Esophagus muscularis mucosa (tissue), 4 donors: ENCODE measurements at regions not wholly inside any gene's neighbourhood (a gene's known extent, or its start where the extent isn't known, plus 50 kb on each side); places are given as distances from the start of the nearest gene placed in this dataset.
A peak's percentile ranks its signal among the peaks of the same experiment; 100 is the strongest.

Experiments used
- DNase-seq: peaks from one replicate; pipeline ENCODE4 v3.0.0-alpha.2; 2017; ENCODE audit errors: extremely low spot score
- H3K27ac ChIP-seq, 4 donors: fragments of 200-600 bp; sonication (generic); replicated peaks in 1 of 4; 1 replicate in 3 of 4; 2 replicates in 1 of 4; pipeline ENCODE4 v1.5.1; 2016 to 2019; ENCODE audit warnings: mild to moderate bottlenecking in 1 of 4
- H3K27me3 ChIP-seq, 4 donors: fragments of 200-600 bp; sonication (generic); one replicate each; pipeline versions ENCODE4 v1.5.1 to v1.6.0; 2016 to 2019
- H3K36me3 ChIP-seq, 4 donors: fragments of 200-600 bp; sonication (generic); one replicate each; pipeline ENCODE4 v1.5.1; 2016 to 2019
- H3K4me1 ChIP-seq, 4 donors: fragments of 200-600 bp; sonication (generic); one replicate each; pipeline ENCODE4 v1.5.1; 2016 to 2019
- H3K4me3 ChIP-seq, 4 donors: fragments of 200-600 bp; sonication (generic); 1 replicate in 2 of 4; 2 replicates in 2 of 4; pipeline ENCODE4 v1.5.1; 2016 to 2019; ENCODE audit warnings: mild to moderate bottlenecking in 4 of 4, moderate library complexity in 1 of 4
- H3K9me3 ChIP-seq, 4 donors: fragments of 200-600 bp; sonication (generic); 1 replicate in 3 of 4; 2 replicates in 1 of 4; pipeline ENCODE4 v1.5.1; 2016 to 2019
- EP300 ChIP-seq: sonication (generic); formaldehyde crosslinking; IDR thresholded peaks from one replicate; pipeline ENCODE4 v1.6.1; 2017; ENCODE audit warnings: antibody characterized with exemption
- POLR2A ChIP-seq: fragments of 450-650 bp; IDR thresholded peaks from one replicate; pipeline ENCODE4 v1.6.1; 2017; ENCODE audit warnings: antibody characterized with exemption, moderate library complexity, mild to moderate bottlenecking, low read depth
- POLR2AphosphoS5 ChIP-seq, 2 donors: sonication (generic); formaldehyde crosslinking; IDR thresholded peaks; one replicate each; pipeline ENCODE4 v1.6.1; 2017; ENCODE audit warnings: antibody characterized with exemption in 2 of 2
- WGBS: methylation state at CpG from one replicate; pipeline ENCODE4 v1.1.5; 2018; 5-methylcytosine and 5-hydroxymethylcytosine counted together
- intact Hi-C: fragments of 100-400 bp; cut with DNase I; formaldehyde crosslinking; loops from one replicate; pipeline ENCODE4 v1.15.1; 2023
- TF ChIP-seq, protein P1 (sequence below), 3 experiments: fragments of 200-600 bp in 2 of 3; fragments of 450-650 bp in 1 of 3; sonication (generic) in 2 of 3; IDR thresholded peaks; one replicate each; pipeline ENCODE4 v1.5.1; 2017 to 2019; ENCODE audit warnings: antibody characterized with exemption in 3 of 3, mild to moderate bottlenecking in 2 of 3, moderate library complexity in 1 of 3

DNA sequence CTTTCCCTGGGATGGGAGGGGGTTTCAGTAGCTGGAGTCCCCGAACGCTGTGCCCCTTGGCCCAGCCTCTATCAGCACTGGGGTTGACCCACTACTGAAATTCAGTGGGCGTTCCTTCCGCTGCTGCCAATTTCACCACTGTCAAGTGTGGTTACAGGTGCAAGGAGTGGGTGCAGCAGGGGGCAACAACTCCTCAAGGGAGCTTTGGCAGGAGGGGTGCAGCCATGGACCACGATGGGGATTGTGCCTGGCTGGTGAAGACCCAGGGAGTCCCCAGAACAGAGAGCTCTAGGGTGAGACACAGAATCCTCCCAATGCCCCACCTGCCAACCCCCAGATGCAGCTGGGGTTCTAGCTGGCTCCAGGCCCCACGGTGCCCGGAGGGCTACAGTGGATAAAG lies 123.5 kb upstream of the SDK2 start:
- no peak for DNase-seq
- no peak overlapping the region for H3K27ac ChIP-seq
- H3K9me3 ChIP-seq = no peaks in the 10 kb centered on the region
- H3K4me3 ChIP-seq = no peak overlapping the region
- WGBS = 90% methylated on average over 7 of the region's 7 CpGs
- H3K27me3 ChIP-seq = no peaks in the 10 kb centered on the region
- H3K4me1 ChIP-seq = peaks cover 15 to 26% (median 20%) of the 10 kb centered on the region in 4 donors
- TF ChIP-seq POLR2AphosphoS5 (IDR thresholded peaks at IDR 0.05) (no peak), POLR2A (no peak), EP300 (no peak)
- TF ChIP-seq, protein P1, sequence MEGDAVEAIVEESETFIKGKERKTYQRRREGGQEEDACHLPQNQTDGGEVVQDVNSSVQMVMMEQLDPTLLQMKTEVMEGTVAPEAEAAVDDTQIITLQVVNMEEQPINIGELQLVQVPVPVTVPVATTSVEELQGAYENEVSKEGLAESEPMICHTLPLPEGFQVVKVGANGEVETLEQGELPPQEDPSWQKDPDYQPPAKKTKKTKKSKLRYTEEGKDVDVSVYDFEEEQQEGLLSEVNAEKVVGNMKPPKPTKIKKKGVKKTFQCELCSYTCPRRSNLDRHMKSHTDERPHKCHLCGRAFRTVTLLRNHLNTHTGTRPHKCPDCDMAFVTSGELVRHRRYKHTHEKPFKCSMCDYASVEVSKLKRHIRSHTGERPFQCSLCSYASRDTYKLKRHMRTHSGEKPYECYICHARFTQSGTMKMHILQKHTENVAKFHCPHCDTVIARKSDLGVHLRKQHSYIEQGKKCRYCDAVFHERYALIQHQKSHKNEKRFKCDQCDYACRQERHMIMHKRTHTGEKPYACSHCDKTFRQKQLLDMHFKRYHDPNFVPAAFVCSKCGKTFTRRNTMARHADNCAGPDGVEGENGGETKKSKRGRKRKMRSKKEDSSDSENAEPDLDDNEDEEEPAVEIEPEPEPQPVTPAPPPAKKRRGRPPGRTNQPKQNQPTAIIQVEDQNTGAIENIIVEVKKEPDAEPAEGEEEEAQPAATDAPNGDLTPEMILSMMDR (IDR thresholded peaks at IDR 0.05) = no peak
- H3K36me3 ChIP-seq = no peaks in the 10 kb centered on the region
- intact Hi-C loops = no loop called here

DNA sequence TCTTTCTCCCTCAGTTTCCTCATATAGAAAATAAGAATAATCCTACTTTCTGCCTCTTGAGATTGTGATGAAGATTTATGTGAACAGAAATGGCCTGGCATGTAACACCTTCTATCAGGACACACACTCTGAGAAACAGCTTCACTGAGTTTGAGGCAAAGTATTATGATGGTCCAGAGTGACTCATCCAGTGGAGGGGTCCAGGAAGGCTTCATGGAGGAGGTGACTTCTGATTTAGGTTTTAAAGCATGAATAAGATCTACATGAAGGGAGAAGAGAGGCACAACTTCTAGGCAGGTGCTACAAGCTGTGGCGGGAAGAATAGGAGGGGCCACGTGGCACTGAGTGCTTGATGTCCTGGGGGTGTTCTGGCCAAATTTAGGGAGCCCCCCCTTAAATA lies 124.4 kb upstream of the SDK2 start:
- TF ChIP-seq, protein P1 (IDR thresholded peaks at IDR 0.05) = no peak
- TF ChIP-seq POLR2AphosphoS5 (IDR thresholded peaks at IDR 0.05) (no peak), EP300 (no peak), POLR2A (no peak)
- Histone ChIP-seq H3K4me3 (no peak overlapping the region), H3K27ac (no peak overlapping the region), H3K9me3 (no peaks in the 10 kb centered on the region), H3K4me1 (peaks cover 15 to 26% (median 20%) of the 10 kb centered on the region in 4 donors), H3K36me3 (no peaks in the 10 kb centered on the region), H3K27me3 (no peaks in the 10 kb centered on the region)
- intact Hi-C loops = no loop called here
- no peak for DNase-seq
- WGBS = 95% methylated on average over 2 of the region's 2 CpGs

DNA sequence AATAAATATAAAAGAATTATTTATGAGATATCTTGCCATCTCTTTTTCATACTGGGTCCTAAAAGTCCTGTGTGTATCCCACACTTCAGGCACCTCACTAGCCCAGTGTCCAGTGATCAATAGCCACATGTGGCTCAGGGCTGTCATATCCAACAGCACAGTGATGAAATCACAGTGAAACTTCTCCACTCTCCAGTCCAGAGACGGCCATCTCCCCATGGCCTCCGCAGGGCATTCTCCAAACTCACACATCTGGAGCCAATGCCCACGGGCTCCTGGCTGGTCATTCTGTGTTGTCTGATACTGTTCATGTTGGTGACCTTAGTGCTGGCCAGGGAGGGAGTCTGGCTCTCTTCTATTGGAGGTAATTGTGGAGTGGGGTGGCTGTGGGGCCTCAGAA lies 125.2 kb upstream of the SDK2 start:
- H3K36me3 ChIP-seq = no peaks in the 10 kb centered on the region
- no peak overlapping the region for H3K27ac ChIP-seq
- peaks cover 15 to 26% (median 20%) of the 10 kb centered on the region in 4 donors for H3K4me1 ChIP-seq
- intact Hi-C loops = no loop called here
- DNase-seq = no peak
- no peak overlapping the region for H3K4me3 ChIP-seq
- H3K27me3 ChIP-seq = no peaks in the 10 kb centered on the region
- no peaks in the 10 kb centered on the region for H3K9me3 ChIP-seq
- WGBS = 89% methylated on average over 3 of the region's 3 CpGs
- TF ChIP-seq POLR2A = no peak
- TF ChIP-seq EP300 = no peak
- TF ChIP-seq, protein P1 (IDR thresholded peaks at IDR 0.05) = no peak
- no peak for TF ChIP-seq POLR2AphosphoS5 (IDR thresholded peaks at IDR 0.05)

DNA sequence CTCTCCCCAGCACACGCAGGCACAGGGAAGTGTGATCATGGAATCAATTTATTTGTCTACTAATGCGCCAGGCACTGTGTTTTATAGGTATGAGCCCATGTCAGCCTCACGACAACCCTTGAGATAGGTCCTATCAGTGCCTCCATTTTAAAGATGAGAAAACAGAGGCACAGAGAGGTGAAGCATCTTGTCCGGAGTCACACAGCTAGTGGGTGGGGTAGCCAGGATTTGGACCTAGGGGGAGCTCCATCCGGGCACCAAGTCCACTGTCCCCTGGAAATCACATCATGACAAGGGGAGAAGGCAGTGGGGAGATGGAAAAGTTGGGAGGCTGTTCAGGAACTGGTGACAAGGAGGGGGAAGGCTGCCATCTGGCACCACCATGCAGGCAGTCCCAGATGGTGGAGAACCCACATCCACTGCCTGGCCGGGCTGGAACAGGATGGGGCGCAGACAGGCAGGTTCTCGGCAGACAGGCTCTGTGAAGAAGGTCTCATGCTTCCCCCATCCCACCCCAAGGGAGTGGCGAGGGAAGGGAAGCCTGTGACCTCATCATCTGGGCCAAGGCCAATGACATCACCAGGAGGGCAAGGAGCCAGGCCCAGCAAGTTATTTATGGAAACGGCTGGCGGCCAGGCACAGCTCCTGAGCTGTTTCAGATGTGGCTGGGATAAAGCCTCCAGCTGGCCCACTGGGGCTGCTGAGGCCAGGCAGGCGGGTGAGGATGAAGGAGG lies 126.0 kb upstream of the SDK2 start:
- no peak overlapping the region for H3K27ac ChIP-seq
- DNase-seq = peak; percentile 93
- H3K36me3 ChIP-seq = no peaks in the 10 kb centered on the region
- peaks cover 15 to 26% (median 20%) of the 10 kb centered on the region in 4 donors for H3K4me1 ChIP-seq
- TF ChIP-seq, protein P1 (IDR thresholded peaks at IDR 0.05) = no peak
- TF ChIP-seq POLR2AphosphoS5 (IDR thresholded peaks at IDR 0.05) (peak; percentile 73 to 77), POLR2A (no peak)
- no peaks in the 10 kb centered on the region for H3K27me3 ChIP-seq
- peak overlapping the region in 1 of 4 donors; percentile 0 for H3K4me3 ChIP-seq
- 34% methylated on average over 11 of the region's 12 CpGs for WGBS
- intact Hi-C loops = no loop called here
- no peaks in the 10 kb centered on the region for H3K9me3 ChIP-seq

DNA sequence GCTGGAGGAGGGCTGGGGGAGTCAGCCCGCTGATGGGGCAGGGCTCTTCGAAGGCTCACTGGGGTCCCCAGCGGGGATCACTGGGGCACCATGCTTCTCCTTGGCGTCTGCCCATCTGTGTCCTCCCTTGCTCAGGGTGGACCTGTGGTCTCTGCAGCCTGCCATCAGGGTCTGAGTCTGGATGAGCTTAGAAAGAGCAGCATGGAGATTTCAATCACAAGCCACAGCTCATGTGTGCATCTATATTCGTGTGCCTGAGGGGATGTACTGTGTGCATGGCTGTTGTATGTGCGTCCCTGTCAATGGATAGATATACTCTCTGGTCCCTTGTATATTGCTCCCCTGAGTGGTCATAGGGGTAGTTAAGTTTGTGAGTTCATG lies 126.6 kb upstream of the SDK2 start:
- WGBS = 40% methylated on average over 3 of the region's 6 CpGs
- Histone ChIP-seq H3K36me3 (no peaks in the 10 kb centered on the region), H3K4me1 (peaks cover 15 to 26% (median 20%) of the 10 kb centered on the region in 4 donors), H3K4me3 (no peak overlapping the region), H3K27ac (no peak overlapping the region), H3K9me3 (no peaks in the 10 kb centered on the region), H3K27me3 (no peaks in the 10 kb centered on the region)
- no peak for DNase-seq
- TF ChIP-seq EP300 = no peak
- no peak for TF ChIP-seq POLR2AphosphoS5 (IDR thresholded peaks at IDR 0.05)
- TF ChIP-seq, protein P1 (IDR thresholded peaks at IDR 0.05) = no peak
- no peak for TF ChIP-seq POLR2A
- intact Hi-C loops = no loop called here
